GM20000 (cell line): ENCODE measurements at regions not wholly inside any gene's neighbourhood (a gene's known extent, or its start where the extent isn't known, plus 50 kb on each side); places are given as distances from the start of the nearest gene placed in this dataset.

Experiments used
- DNase-seq: peaks from one replicate; pipeline ENCODE4 v3.0.0; 2012; ENCODE audit warnings: low spot score
- CTCF ChIP-seq: IDR thresholded peaks from 2 replicates; pipeline ENCODE4 v1.5.1; 2012; ENCODE audit warnings: mild to moderate bottlenecking, control low read depth; ENCODE audit errors: extremely low read depth, missing control alignments

GRCh38 chr15:79168922-79169456 is 78.4 kb upstream of the RASGRF1 start:
- DNase-seq = no peak
- no peak for TF ChIP-seq CTCF

GRCh38 chr15:79167776-79168175 is 77.2 kb upstream of the RASGRF1 start:
- no peak for DNase-seq
- no peak for TF ChIP-seq CTCF

DNA sequence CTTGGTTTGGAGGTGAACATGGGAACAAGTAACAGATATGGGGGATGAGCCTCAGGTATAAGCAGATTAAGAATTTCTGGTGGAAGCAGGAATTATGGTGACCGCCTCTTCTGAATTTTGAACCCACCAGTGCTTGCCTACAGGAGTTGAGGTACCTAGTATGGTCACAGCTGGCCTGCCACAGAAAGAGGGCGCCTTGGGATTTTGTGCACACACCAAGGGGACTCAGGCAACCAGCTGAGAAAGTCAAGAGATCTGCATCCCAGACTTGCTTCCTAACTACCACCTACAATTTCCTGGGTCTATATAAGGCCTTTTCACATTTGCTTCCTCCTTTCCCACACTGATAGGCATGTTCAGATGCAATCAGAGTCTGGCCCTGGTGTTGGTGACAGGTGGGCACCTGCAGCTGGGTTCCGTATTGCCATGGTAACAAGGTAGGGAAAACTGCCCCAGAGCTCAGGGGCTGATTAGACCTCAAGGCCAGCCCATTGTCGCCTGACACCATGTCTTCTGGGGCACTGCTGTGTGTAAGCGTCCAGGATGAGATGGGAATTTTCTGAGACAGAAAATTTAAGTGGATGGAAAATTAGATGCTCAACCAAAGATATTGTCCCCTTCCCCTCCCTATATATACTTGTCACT is 75.9 kb upstream of the RASGRF1 start:
- TF ChIP-seq CTCF = no peak
- no peak for DNase-seq

- no peak for DNase-seq
- no peak for TF ChIP-seq CTCF
Measured at GRCh38 chr15:79164465-79164864, 73.9 kb upstream of the RASGRF1 start.

DNA sequence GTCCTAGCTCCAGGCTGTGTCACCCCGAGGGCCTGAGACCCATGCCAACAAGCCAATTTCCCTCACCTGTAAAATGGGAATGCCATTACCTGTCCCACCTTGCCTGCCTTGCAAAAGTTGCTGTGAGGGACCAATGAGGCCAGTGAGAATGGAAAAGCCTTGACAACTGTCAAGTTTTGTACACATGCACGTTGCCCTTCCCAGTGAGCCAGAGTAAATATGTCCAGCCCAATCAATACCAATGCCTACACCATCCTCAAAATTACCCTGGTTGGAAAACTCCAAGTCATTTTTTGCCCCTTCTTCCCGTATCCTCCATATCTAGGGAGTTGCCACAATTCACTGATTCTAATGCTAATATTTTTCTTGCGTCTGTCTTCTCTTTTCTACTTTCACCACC is 73.5 kb upstream of the RASGRF1 start:
- no peak for DNase-seq
- no peak for TF ChIP-seq CTCF

DNA sequence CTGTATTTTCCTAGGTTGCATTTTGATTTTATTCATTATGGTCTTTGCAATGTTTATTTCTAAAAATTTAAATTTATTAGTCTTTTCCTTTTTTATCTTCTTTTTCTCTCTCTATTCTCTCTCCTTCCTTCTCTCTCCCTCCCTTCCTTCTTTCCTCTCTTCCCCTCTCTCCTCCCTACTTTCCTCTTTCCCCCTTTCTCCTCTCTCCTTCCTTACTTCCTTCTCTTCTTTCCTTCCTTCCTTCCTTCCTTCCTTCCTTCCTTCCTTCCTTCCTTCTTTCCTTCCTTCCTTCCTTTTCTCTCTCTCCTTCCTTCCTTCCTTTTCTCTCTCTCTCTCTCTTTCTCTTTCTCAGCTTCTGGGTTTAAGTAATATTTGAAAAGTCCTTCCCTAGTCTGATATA is 72.8 kb upstream of the RASGRF1 start:
- TF ChIP-seq CTCF = no peak
- no peak for DNase-seq

GRCh38 chr15:79161837-79162508 is 71.4 kb upstream of the RASGRF1 start:
- no peak for DNase-seq

More at GRCh38 chr15:79161837-79162508, 71.4 kb upstream of the RASGRF1 start:
- no peak for TF ChIP-seq CTCF
